ENCODE measurements at regions not wholly inside any gene's neighbourhood (a gene's known extent, or its start where the extent isn't known, plus 50 kb on each side); places are given as distances from the start of the nearest gene placed in this dataset.

DNA sequence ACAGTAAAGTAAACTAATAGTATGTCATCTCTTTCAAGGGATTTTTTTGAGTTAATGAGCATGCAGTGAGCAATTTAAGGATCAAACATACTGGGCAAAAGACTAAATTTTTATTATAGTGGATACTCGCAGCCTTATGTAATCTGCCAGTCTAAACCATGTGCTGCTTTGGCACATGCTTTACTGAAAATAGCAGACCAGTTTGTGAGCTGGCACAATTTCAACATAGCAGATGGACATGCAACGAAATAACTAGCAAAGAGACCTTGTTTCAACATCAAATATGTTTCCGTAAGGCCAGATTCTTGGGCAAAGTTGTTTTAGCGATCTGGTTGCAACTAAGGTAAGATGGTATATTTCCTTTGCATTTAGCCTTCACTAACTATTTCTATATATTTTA, 807.3 kb downstream of the NR4A2 start:
- DNase-seq: no peak
- no peak for TF ChIP-seq CTCF (IDR thresholded peaks at IDR 0.05)
- TF ChIP-seq POLR2A (IDR thresholded peaks at IDR 0.05): no peak

DNA sequence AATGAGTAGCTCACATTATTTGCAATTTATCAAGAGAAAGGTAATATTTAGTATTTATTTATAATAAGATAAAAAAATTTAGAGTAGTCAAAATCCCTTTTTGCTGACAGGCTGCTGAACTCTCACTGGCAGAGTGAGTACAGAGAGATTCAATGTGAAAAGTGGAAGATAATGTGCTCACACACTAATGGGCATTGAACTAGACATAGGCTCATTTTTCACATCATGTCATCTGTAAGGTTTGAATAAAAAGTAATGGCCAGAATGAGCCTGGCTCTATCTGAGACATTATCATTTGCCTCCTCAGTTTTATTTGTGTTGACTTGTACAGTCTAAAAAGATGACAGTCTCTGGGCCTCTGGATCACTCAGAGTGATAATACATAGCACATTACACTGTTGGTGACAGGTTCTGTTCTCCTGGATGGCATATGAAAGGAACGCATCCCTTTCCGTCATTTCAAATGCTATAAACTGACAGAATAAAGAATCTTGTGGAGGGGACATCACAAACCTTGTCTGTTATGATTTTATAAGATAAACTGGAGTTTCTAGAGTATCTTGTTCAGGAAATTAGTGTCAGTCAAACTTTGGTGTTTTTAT, 812.9 kb downstream of the NR4A2 start:
- H3K27ac ChIP-seq: no peak overlapping the region
- TF ChIP-seq POLR2A (IDR thresholded peaks at IDR 0.05) (no peak), CTCF (IDR thresholded peaks at IDR 0.05) (no peak)
- no peaks in the 10 kb centered on the region for H3K27me3 ChIP-seq
- no peaks in the 10 kb centered on the region for H3K4me1 ChIP-seq
- H3K4me3 ChIP-seq: no peak overlapping the region
- no peaks in the 10 kb centered on the region for H3K36me3 ChIP-seq
- no peaks in the 10 kb centered on the region for H3K9me3 ChIP-seq
- no peak for DNase-seq

More for the DNA sequence above, 807.3 kb downstream of the NR4A2 start:
- no peak overlapping the region for H3K27ac ChIP-seq
- no peak overlapping the region for H3K4me3 ChIP-seq
- no peaks in the 10 kb centered on the region for H3K9me3 ChIP-seq
- no peaks in the 10 kb centered on the region for H3K36me3 ChIP-seq
- no peaks in the 10 kb centered on the region for H3K4me1 ChIP-seq
- no peaks in the 10 kb centered on the region for H3K27me3 ChIP-seq

- Histone ChIP-seq H3K27ac (no peak overlapping the region), H3K9me3 (no peaks in the 10 kb centered on the region)
Observed at GRCh38 chr2:155518094-155518493, 814.4 kb downstream of the NR4A2 start.

GRCh38 chr2:155517362-155517761, 815.2 kb downstream of the NR4A2 start:
- no peak overlapping the region for H3K27ac ChIP-seq
- H3K36me3 ChIP-seq: no peaks in the 10 kb centered on the region
- H3K4me1 ChIP-seq: no peaks in the 10 kb centered on the region
- H3K4me3 ChIP-seq: no peak overlapping the region
- no peak for DNase-seq
- TF ChIP-seq CTCF (IDR thresholded peaks at IDR 0.05) (no peak), POLR2A (IDR thresholded peaks at IDR 0.05) (no peak)
- no peaks in the 10 kb centered on the region for H3K9me3 ChIP-seq
- no peaks in the 10 kb centered on the region for H3K27me3 ChIP-seq

More at GRCh38 chr2:155518094-155518493, 814.4 kb downstream of the NR4A2 start:
- no peak for DNase-seq
- no peak for TF ChIP-seq CTCF (IDR thresholded peaks at IDR 0.05)
- TF ChIP-seq POLR2A (IDR thresholded peaks at IDR 0.05): no peak
- no peaks in the 10 kb centered on the region for H3K27me3 ChIP-seq
- H3K4me1 ChIP-seq: no peaks in the 10 kb centered on the region
- H3K36me3 ChIP-seq: no peaks in the 10 kb centered on the region
- no peak overlapping the region for H3K4me3 ChIP-seq

DNA sequence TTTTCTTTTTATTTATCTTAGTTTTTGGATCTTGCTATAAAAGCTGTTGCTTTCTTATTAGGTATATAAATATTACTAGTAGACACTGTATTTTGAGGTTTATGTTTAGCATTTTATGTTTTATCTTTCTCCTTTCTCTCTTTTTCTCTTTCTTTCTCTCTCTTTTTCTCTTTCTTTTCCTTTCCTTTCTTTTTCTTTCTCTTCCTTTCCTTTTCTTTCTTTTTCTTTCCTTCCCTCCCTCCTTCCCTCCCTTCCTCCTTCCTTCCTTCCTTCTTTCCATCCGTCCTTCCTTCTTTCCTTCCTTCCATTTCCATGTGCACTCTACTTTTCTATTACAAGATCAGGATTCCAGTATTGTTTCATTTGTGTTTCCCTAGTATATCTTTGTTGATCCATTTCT, 814.8 kb downstream of the KCNJ3 start:
- no peak for DNase-seq
- no peaks in the 10 kb centered on the region for H3K27me3 ChIP-seq
- TF ChIP-seq CTCF (IDR thresholded peaks at IDR 0.05) (no peak), POLR2A (IDR thresholded peaks at IDR 0.05) (no peak)
- H3K27ac ChIP-seq: no peak overlapping the region
- H3K36me3 ChIP-seq: no peaks in the 10 kb centered on the region
- H3K4me1 ChIP-seq: no peaks in the 10 kb centered on the region
- H3K4me3 ChIP-seq: no peak overlapping the region
- no peaks in the 10 kb centered on the region for H3K9me3 ChIP-seq

DNA sequence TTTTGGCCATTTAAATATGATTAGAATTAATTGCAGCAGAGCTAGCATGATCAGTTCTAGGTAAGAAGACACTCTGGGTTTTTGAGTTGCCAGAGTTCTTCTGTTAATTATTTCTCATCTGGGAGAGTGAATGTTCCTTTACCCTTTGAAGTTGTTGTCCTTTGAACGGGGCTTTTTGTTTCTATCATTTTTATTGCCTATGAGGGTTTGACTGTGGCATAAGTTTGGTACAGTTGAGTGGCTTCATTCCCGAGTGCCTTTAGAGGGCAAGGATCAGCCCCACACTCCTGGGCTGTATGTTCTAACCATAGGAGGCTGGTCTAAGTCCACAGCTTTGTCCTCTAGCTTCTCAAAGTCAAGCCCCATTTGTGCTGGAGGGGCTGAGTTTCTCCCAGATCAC, 804.3 kb downstream of the KCNJ3 start:
- TF ChIP-seq CTCF (IDR thresholded peaks at IDR 0.05): no peak
- no peak for TF ChIP-seq POLR2A (IDR thresholded peaks at IDR 0.05)
- H3K27me3 ChIP-seq: no peaks in the 10 kb centered on the region

More for the DNA sequence above, 804.3 kb downstream of the KCNJ3 start:
- H3K27ac ChIP-seq: no peak overlapping the region
- peak in 2 of 3 donors; percentile 46 to 47 for DNase-seq
- H3K4me1 ChIP-seq: no peaks in the 10 kb centered on the region
- no peak overlapping the region for H3K4me3 ChIP-seq
- H3K36me3 ChIP-seq: no peaks in the 10 kb centered on the region
- H3K9me3 ChIP-seq: no peaks in the 10 kb centered on the region

Measured in Peyer's patch (tissue), 4 donors.